ENCODE measurements at regions not wholly inside any gene's neighbourhood (a gene's known extent, or its start where the extent isn't known, plus 50 kb on each side); places are given as distances from the start of the nearest gene placed in this dataset.

- Histone ChIP-seq H2BK15ac (ENCODE audit: low read depth, low read length) (no peak overlapping the region), H3K4me2 (ENCODE audit: low read depth, low read length) (no peak overlapping the region), H3K9me3 (ENCODE audit: control insufficient read depth, insufficient read depth, low read length) (no peaks in the 10 kb centered on the region), H3K4me3 (ENCODE audit: insufficient read depth, low read depth, low read length) (no peak overlapping the region), H2BK5ac (ENCODE audit: low read depth, low read length, poor library complexity, severe bottlenecking) (no peak overlapping the region), H3K36me3 (ENCODE audit: control insufficient read depth, insufficient read depth, low read length) (no peaks in the 10 kb centered on the region), H3K9ac (ENCODE audit: low read depth, low read length) (no peak overlapping the region), H3K4me1 (ENCODE audit: control insufficient read depth, insufficient read depth, low read length) (no peaks in the 10 kb centered on the region), H4K20me1 (ENCODE audit: insufficient read depth, low read length) (no peaks in the 10 kb centered on the region), H2AFZ (replicated peaks; ENCODE audit: low read length, poor library complexity) (no peak overlapping the region), H3K27ac (ENCODE audit: insufficient read depth, low read length) (no peak overlapping the region), H3K23ac (ENCODE audit: low read depth, low read length) (no peak overlapping the region), H2AK9ac (replicated peaks; ENCODE audit: low read depth, low read length, poor library complexity) (no peak overlapping the region), H3K79me1 (ENCODE audit: low read depth in 1 of 2, low read length in 2 of 2) (no peaks in the 10 kb centered on the region), H3K56ac (ENCODE audit: extremely low read depth, insufficient read depth, low read length) (no peak overlapping the region), H4K8ac (ENCODE audit: low read depth in 2 of 2, low read length in 2 of 2) (no peak overlapping the region), H2BK20ac (ENCODE audit: low read depth, low read length) (no peak overlapping the region), H2AK5ac (ENCODE audit: low read depth, low read length) (no peak overlapping the region), H3K14ac (replicated peaks; ENCODE audit: low read depth, low read length) (no peak overlapping the region), H2BK120ac (ENCODE audit: low read depth, low read length) (no peak overlapping the region), H3K4ac (ENCODE audit: low read depth, low read length) (no peak overlapping the region), H3K9me1 (ENCODE audit: insufficient read depth, low read length) (no peaks in the 10 kb centered on the region), H4K91ac (ENCODE audit: insufficient read depth, low read depth, low read length) (no peak overlapping the region), H3K18ac (ENCODE audit: low read depth, low read length) (no peak overlapping the region), H3K27me3 (ENCODE audit: control insufficient read depth, insufficient read depth, low read length) (no peaks in the 10 kb centered on the region), H4K5ac (ENCODE audit: low read depth, low read length) (no peak overlapping the region)
- CTCF ChIA-PET = interaction anchor here (0.6 kb wide), 1 partner anchor 463 kb away, joined by 3 read pairs; no protein-coding TSS in a partner anchor
- ATAC-seq (ENCODE audit: low read depth) (no peak), DNase-seq (peak; percentile 3)
- intact Hi-C loops (cut with micrococcal nuclease) = loop anchor here (5.0 kb wide), 1 partner anchor 169 kb away; no protein-coding TSS in a partner anchor
- no TSS peak for BruUV-seq (replicated peaks)
- dilution Hi-C loops (cut with HindIII; ENCODE audit: low sequenced_read_pairs, unreplicated experiment) = no loop called here
- POLR2A ChIA-PET (ENCODE audit: unreplicated experiment) = no interaction called here
- TF ChIP-seq FOS (IDR thresholded peaks at IDR 0.05; ENCODE audit: low read depth, low read length) = no peak
- in situ Hi-C loops (cut with MboI; ENCODE audit: low sequenced_read_pairs) = no loop called here
These were observed 145.7 kb upstream of the FERD3L start for GRCh38 chr7:19290968-19291367.
